NT2/D1 (cell line): ENCODE measurements at regions not wholly inside any gene's neighbourhood (a gene's known extent, or its start where the extent isn't known, plus 50 kb on each side); places are given as distances from the start of the nearest gene placed in this dataset.

Experiments used
- DNase-seq: peaks from one replicate; pipeline ENCODE4 v3.0.0-alpha.2; 2011; ENCODE audit warnings: low read depth, low spot score
- H3K27me3 ChIP-seq: 2 replicates; pipeline ENCODE4 v1.6.0; 2011; ENCODE audit warnings: mild to moderate bottlenecking; ENCODE audit not compliant: insufficient read length, insufficient read depth
- H3K36me3 ChIP-seq: 2 replicates; pipeline ENCODE4 v1.6.1; 2011; ENCODE audit warnings: mild to moderate bottlenecking, low read length, mixed read lengths; ENCODE audit not compliant: insufficient read depth, insufficient read length
- H3K4me1 ChIP-seq: 2 replicates; pipeline ENCODE4 v1.5.1; 2011; ENCODE audit not compliant: insufficient read depth, insufficient read length
- H3K4me3 ChIP-seq: 2 replicates; pipeline ENCODE4 v1.5.1; 2011; ENCODE audit warnings: low read depth; ENCODE audit not compliant: insufficient read length
- H3K9ac ChIP-seq: 2 replicates; pipeline ENCODE4 v1.6.0; 2011; ENCODE audit warnings: low read depth; ENCODE audit not compliant: insufficient read length
- H3K9me3 ChIP-seq: 2 replicates; pipeline ENCODE4 v1.5.1; 2011; ENCODE audit warnings: mild to moderate bottlenecking, low read length; ENCODE audit not compliant: insufficient read depth
- SUZ12 ChIP-seq: IDR thresholded peaks from 2 replicates; pipeline ENCODE4 v1.6.1; 2011; ENCODE audit not compliant: insufficient read length, insufficient read depth; ENCODE audit errors: extremely low read depth
- YY1 ChIP-seq: IDR thresholded peaks from 2 replicates; pipeline ENCODE4 v1.6.1; 2011; ENCODE audit not compliant: insufficient read length, insufficient read depth
- ZNF274 ChIP-seq: IDR thresholded peaks from 2 replicates; pipeline ENCODE4 v1.6.1; 2011; ENCODE audit warnings: mild to moderate bottlenecking, low read depth, low read length

- H3K9me3 ChIP-seq = no peaks in the 10 kb centered on the region
- no peaks in the 10 kb centered on the region for H3K36me3 ChIP-seq
- H3K27me3 ChIP-seq = no peaks in the 10 kb centered on the region
- no peak overlapping the region for H3K4me3 ChIP-seq
- TF ChIP-seq YY1 (no peak), SUZ12 (no peak), ZNF274 (no peak)
- no peak for DNase-seq
- no peaks in the 10 kb centered on the region for H3K4me1 ChIP-seq
- H3K9ac ChIP-seq = no peak overlapping the region
These were observed 1151.4 kb upstream of the TMEM132C start for GRCh38 chr12:127115468-127116035.

- H3K4me3 ChIP-seq = no peak overlapping the region
- H3K27me3 ChIP-seq = no peaks in the 10 kb centered on the region
- no peak overlapping the region for H3K9ac ChIP-seq
- no peak for DNase-seq
- TF ChIP-seq SUZ12 (no peak), ZNF274 (no peak), YY1 (no peak)
- no peaks in the 10 kb centered on the region for H3K36me3 ChIP-seq
- no peaks in the 10 kb centered on the region for H3K4me1 ChIP-seq
- no peaks in the 10 kb centered on the region for H3K9me3 ChIP-seq
These were observed 1148.7 kb upstream of the TMEM132C start for GRCh38 chr12:127118251-127118650.

GRCh38 chr12:127119600-127120140, 1147.3 kb upstream of the TMEM132C start:
- H3K27me3 ChIP-seq = no peaks in the 10 kb centered on the region
- H3K9me3 ChIP-seq = no peaks in the 10 kb centered on the region
- DNase-seq = no peak
- TF ChIP-seq ZNF274 (no peak), SUZ12 (no peak), YY1 (no peak)
- no peak overlapping the region for H3K4me3 ChIP-seq
- no peak overlapping the region for H3K9ac ChIP-seq
- H3K36me3 ChIP-seq = no peaks in the 10 kb centered on the region
- no peaks in the 10 kb centered on the region for H3K4me1 ChIP-seq

- H3K9me3 ChIP-seq = no peaks in the 10 kb centered on the region
- H3K27me3 ChIP-seq = no peaks in the 10 kb centered on the region
- no peak overlapping the region for H3K4me3 ChIP-seq
- no peaks in the 10 kb centered on the region for H3K36me3 ChIP-seq
- H3K9ac ChIP-seq = no peak overlapping the region
- DNase-seq = no peak
- H3K4me1 ChIP-seq = no peaks in the 10 kb centered on the region
- TF ChIP-seq ZNF274 (no peak), YY1 (no peak), SUZ12 (no peak)
These were observed 1146.1 kb upstream of the TMEM132C start for GRCh38 chr12:127120851-127121250.

GRCh38 chr12:127121494-127122084, 1145.4 kb upstream of the TMEM132C start:
- H3K4me1 ChIP-seq = no peaks in the 10 kb centered on the region
- H3K9me3 ChIP-seq = no peaks in the 10 kb centered on the region
- no peak overlapping the region for H3K4me3 ChIP-seq
- no peaks in the 10 kb centered on the region for H3K36me3 ChIP-seq
- no peak overlapping the region for H3K9ac ChIP-seq
- TF ChIP-seq YY1 (no peak), SUZ12 (no peak), ZNF274 (no peak)
- no peak for DNase-seq
- H3K27me3 ChIP-seq = no peaks in the 10 kb centered on the region

- no peaks in the 10 kb centered on the region for H3K4me1 ChIP-seq
- no peak for DNase-seq
- TF ChIP-seq SUZ12 = no peak
- TF ChIP-seq YY1 = no peak
- TF ChIP-seq ZNF274 = no peak
These were observed 1141.2 kb upstream of the TMEM132C start for GRCh38 chr12:127125607-127126259.

GRCh38 chr12:127126260-127126628, 1140.7 kb upstream of the TMEM132C start:
- no peaks in the 10 kb centered on the region for H3K27me3 ChIP-seq
- no peaks in the 10 kb centered on the region for H3K9me3 ChIP-seq
- H3K9ac ChIP-seq = no peak overlapping the region
- no peak for DNase-seq
- no peaks in the 10 kb centered on the region for H3K36me3 ChIP-seq
- no peak for TF ChIP-seq ZNF274
- no peak for TF ChIP-seq SUZ12
- no peak for TF ChIP-seq YY1
- no peaks in the 10 kb centered on the region for H3K4me1 ChIP-seq
- H3K4me3 ChIP-seq = no peak overlapping the region

More at GRCh38 chr12:127125607-127126259, 1141.2 kb upstream of the TMEM132C start:
- Histone ChIP-seq H3K4me3 (no peak overlapping the region), H3K9me3 (no peaks in the 10 kb centered on the region), H3K9ac (no peak overlapping the region), H3K27me3 (no peaks in the 10 kb centered on the region), H3K36me3 (no peaks in the 10 kb centered on the region)
